GM12875 (cell line): ENCODE measurements at regions not wholly inside any gene's neighbourhood (a gene's known extent, or its start where the extent isn't known, plus 50 kb on each side); places are given as distances from the start of the nearest gene placed in this dataset.
"Not testable (repeated sequence)": the region's sequence is repeated elsewhere in the genome, so short reads cannot be mapped to it uniquely, and the experiment has no call there.

Experiments used
- H3K4me3 ChIP-seq: one replicate; pipeline ENCODE4 v1.5.1; 2011; ENCODE audit warnings: low read depth, low read length, control low read depth
- CTCF ChIP-seq: IDR thresholded peaks from 2 replicates; pipeline ENCODE4 v1.5.1; 2011; ENCODE audit warnings: low read depth, mild to moderate bottlenecking, control low read depth, inconsistent platforms, low read length, moderate library complexity, borderline replicate concordance; ENCODE audit not compliant: insufficient read depth

- no peak for TF ChIP-seq CTCF
- no peak overlapping the region for H3K4me3 ChIP-seq
These were observed 170.4 kb downstream of the PCDH18 start for GRCh38 chr4:137361756-137362470.

DNA sequence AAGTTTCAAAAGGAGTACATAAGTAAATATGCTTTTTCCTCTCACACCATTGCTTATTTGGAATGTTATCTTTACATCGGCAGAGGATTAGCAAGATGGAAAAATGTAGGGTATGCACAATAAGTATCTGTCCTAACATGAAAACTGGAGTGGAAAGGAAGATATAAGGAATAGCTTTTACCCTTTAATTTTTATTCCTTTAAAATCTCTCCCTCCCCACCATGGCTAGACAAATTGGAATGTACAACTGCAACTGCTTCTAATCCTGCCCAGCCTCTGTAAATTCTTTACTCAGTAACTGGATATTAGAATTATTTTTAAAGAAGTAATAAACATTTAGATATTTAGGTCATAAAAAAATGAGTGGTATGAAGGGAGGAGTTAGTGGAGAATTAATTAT is 171.5 kb downstream of the PCDH18 start:
- no peak overlapping the region for H3K4me3 ChIP-seq
- no peak for TF ChIP-seq CTCF

- no peak for TF ChIP-seq CTCF
- no peak overlapping the region for H3K4me3 ChIP-seq
These were observed 172.5 kb downstream of the PCDH18 start for GRCh38 chr4:137359691-137360315.

- not testable (repeated sequence) for H3K4me3 ChIP-seq
These were observed 177.7 kb downstream of the PCDH18 start for GRCh38 chr4:137354562-137354961.

GRCh38 chr4:137347371-137347770 is 184.9 kb downstream of the PCDH18 start:
- TF ChIP-seq CTCF, result no peak
- H3K4me3 ChIP-seq, result no peak overlapping the region

DNA sequence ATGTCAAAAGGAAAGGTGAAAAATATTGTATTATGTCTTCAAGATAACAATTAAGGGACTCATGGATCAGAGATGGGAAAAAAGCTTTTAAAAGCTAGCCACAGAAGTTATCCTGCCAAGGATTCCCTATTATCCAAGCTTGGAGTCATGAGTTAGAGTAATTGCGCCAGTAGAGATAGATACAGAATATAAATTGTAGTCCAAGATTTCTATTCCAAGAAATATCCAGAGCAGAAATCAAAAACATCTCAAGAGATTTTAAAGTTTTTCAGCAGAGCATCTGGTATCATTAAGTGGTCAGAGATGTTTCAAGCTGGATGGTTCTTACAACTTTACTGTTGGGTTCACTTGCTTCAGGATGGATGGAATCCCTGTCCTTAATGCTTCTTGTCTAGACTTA is 186.7 kb downstream of the PCDH18 start:
- TF ChIP-seq CTCF, result no peak

DNA sequence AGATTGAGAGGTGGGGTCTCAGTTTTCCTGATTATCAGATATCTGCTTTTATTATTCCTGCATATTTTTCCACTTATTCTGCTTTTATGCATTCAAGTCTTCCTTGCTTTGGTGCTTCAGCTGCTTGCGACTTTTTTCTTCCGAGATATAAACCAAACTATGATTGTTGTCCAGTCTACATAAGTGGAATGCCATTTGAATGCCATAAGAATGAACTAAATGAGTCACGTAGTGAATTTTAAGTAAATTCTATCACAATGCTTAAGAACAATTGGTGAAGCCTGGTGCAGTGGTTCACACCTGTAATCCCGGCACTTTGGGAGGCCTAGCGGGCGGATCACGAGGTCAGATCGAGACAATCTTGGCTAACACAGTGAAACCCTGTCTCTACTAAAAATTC is 189.1 kb downstream of the PCDH18 start:
- H3K4me3 ChIP-seq, result no peak overlapping the region
- no peak for TF ChIP-seq CTCF

More for the DNA sequence above, 186.7 kb downstream of the PCDH18 start:
- no peak overlapping the region for H3K4me3 ChIP-seq
